Pulmonary artery endothelial cell (primary cell): ENCODE measurements at regions not wholly inside any gene's neighbourhood (a gene's known extent, or its start where the extent isn't known, plus 50 kb on each side); places are given as distances from the start of the nearest gene placed in this dataset.
"Not testable (repeated sequence)": the region's sequence is repeated elsewhere in the genome, so short reads cannot be mapped to it uniquely, and the experiment has no call there.

Experiments
- DNase-seq: peaks from one replicate; pipeline ENCODE4 v3.0.0-alpha.2; 2011; ENCODE audit warnings: low read depth, low spot score

- no peak for DNase-seq
These were observed 1739.0 kb upstream of the C9orf72 start for GRCh38 chr9:29312327-29312726.

DNA sequence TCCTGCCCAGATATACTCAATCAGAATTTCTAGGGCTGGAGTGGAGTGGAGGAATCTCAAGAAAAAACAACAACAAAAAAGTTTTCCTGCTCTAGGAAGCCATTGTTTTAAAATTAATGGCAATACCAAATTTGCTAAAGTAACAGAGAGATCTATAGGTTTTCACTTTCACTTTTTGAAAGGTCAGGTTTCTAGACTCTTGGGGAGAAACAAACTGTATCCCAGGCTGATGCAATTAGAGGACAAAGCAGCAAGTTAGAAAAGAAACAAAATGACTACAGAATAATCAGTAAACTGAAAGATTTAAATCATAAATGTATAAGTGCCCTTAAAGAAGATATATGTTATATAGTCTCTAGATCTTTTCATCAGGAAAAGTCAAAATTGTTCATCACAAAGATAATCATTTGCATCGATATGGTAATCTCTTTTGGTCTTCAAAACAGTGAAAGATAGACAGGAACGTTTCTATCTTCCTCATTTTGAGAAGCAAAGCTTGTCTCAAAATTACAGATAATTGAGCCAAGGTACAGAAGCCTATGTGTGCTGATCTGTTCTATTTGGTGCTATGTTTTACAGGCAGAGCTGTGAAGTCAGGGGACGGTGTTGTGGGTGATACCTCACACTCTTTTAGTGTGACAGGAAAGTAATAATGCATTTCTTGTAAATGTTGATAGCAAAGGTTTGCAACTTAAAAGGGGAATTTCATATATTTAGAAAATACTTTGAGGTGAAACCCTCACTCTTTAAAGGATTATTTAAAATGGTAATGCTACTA, 1746.6 kb upstream of the C9orf72 start:
- DNase-seq = no peak

GRCh38 chr9:29322240-29322639, 1749.0 kb upstream of the C9orf72 start:
- no peak for DNase-seq

- no peak for DNase-seq
These were observed 1752.6 kb upstream of the C9orf72 start for GRCh38 chr9:29325894-29326293.

DNA sequence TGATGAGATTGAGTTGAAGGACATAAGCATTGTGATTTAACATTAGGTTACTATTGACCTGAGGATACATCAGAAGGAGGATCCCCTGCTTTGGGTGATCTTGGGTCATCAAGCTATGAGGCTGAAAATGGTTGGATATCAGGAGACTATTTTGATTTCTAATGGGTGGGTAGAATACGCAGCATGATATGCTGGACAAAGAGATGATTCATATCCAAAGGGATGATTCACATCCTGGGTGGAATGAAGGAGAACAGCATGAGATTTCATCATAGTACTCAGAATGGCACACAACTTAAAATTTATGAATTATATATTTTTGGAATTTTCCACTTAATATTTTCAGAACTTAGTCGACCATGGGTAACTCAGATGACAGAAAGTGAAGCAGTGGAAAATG, 1759.5 kb upstream of the C9orf72 start:
- DNase-seq = no peak

GRCh38 chr9:29336281-29336680, 1763.0 kb upstream of the C9orf72 start:
- DNase-seq = no peak

GRCh38 chr9:29339387-29339786, 1766.1 kb upstream of the C9orf72 start:
- DNase-seq = no peak

DNA sequence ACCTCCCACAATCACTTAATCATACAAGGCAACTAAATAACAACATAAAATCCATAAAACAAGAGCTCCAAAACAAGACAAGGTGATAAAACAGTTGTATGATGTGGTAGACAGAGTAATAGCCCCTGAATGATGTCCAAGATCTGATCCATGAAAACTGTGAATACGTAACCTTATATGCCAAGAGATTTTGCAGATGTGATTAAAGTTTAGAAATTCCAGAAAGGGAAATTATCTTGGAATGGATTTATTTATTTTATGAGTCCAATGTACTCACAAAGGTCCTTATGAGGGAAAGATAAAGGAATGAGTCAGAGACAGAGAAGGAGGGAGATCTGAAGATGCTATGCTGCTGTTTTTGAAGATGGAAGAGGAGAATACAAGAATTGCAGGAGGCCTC, 1775.7 kb upstream of the C9orf72 start:
- no peak for DNase-seq

DNA sequence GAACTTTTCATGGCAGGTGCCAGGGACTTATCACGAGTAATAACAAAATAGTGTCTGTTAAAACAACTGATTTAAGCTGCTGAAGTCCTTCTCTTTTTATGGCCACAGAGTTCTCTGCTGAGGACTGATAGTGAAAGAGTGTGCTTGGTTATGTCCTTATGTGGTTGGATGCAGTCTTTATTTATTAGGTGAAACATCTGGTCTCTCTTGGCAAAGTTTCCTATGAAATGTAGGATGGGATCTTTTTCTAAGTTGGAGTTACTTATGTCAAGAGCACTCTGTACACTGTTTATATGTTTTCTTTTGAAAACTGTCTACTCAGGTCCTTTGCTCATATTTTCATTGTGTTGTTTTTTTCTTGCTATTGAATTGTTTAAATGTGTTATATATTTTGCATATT, 1816.1 kb upstream of the C9orf72 start:
- DNase-seq = no peak

GRCh38 chr9:29390859-29391258, 1817.6 kb upstream of the C9orf72 start:
- no peak for DNase-seq

GRCh38 chr9:29393064-29393463, 1819.8 kb upstream of the C9orf72 start:
- no peak for DNase-seq

GRCh38 chr9:29394855-29395254, 1821.6 kb upstream of the C9orf72 start:
- DNase-seq = no peak

- no peak for DNase-seq
These were observed 1823.9 kb upstream of the C9orf72 start for GRCh38 chr9:29397148-29397547.

GRCh38 chr9:29416204-29416603, 1842.9 kb upstream of the C9orf72 start:
- no peak for DNase-seq

DNA sequence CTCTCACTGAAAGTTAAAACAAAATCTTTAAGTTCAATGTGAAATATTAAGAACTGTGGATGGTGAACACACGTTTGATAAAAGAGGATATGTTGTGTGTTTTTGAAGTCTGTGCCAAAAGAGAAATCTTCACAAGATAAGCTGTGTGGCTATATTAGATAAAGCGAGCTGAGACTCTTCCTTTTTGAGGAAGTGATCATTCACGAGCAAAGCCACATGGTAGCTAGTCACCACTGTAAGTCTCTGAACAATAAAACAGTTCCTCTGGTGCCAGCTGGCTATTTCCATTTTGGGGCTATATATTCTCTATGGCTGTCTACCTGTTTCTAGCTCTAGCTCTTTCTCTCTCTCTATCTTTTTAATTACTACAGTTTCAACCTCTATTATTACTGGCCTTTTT, 1849.2 kb upstream of the C9orf72 start:
- no peak for DNase-seq

DNA sequence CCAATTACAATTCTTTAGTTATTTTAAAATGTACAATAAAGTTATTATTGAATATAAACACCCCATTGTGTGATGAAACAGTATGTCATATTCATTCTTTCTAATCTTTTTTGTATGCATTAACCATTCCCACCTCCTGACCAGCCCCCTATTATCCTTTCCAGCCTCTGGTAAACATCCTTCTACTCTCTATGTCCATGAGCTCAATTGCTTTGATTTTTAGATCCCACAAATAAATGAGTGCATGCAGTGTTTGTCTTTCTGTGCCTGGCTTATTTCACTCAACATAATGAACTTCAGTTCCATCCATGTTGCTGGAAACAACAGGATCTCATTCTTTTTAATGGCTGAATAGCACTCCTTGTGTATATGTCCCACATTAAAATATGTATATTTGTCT, 1858.9 kb upstream of the C9orf72 start:
- no peak for DNase-seq

DNA sequence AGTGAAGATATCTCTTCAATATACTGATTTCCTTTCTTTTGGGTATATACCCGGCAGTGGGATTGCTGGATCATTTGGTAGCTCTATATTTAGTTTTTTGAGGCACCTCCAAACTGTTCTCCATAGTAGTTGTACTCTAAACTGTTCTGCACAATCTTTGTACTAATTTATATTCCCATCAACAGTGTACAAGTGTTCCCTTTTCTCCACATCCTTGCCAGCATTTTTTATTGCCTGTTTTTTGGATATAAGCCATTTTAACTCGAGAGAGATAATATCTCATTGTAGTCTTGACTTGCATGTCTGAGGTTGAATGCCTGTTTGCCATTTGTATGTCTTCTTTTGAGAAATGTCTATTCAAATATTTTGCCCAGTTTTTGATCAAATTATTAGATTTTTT, 1859.4 kb upstream of the C9orf72 start:
- DNase-seq = not testable (repeated sequence)

GRCh38 chr9:29435368-29435767, 1862.1 kb upstream of the C9orf72 start:
- DNase-seq = no peak

GRCh38 chr9:29437526-29437925, 1864.2 kb upstream of the C9orf72 start:
- DNase-seq = no peak

- no peak for DNase-seq
These were observed 1866.7 kb upstream of the C9orf72 start for GRCh38 chr9:29439961-29440360.

- DNase-seq = no peak
These were observed 1867.2 kb upstream of the C9orf72 start for GRCh38 chr9:29440449-29440848.

DNA sequence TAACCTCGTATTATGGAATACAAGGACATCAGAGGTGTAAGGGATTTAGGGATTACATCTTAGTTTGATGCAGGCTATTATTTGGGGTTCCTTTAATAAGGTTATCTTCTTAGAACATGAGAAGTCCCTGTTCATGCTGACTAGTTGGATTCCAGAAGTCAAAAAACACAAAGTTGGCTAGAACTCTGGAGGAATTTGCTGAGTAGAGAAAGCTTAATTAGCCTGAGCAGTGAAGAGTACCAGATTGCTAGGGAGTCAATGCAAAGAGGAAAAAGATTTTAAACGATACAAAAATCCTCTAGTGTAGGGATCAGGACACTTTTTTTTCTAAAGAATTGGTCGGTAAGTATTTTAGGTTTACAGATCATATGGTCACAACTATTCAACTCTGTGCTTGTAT, 1872.5 kb upstream of the C9orf72 start:
- DNase-seq = no peak

GRCh38 chr9:29449306-29449705, 1876.0 kb upstream of the C9orf72 start:
- DNase-seq = no peak
